ENCODE measurements at regions not wholly inside any gene's neighbourhood (a gene's known extent, or its start where the extent isn't known, plus 50 kb on each side); places are given as distances from the start of the nearest gene placed in this dataset.
"Not testable (repeated sequence)": the region's sequence is repeated elsewhere in the genome, so short reads cannot be mapped to it uniquely, and the experiment has no call there.

DNA sequence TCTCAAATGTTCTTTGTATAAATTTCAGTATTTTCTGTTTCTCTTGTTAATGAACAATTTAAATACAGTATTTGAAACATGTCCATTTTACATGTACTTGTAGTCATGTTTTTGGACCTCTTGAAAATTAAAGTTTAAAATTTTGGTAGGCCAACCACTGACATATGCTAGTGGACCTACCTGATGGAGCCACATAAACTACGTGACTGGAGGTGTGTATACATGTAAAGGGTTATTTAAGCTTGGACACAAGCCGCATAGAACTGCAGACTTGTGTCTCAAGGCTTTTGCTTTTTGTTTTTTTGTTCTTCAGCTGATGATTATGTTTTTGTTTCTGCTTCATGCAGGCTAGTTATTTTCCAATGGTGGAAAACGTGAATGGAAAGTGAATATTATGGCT is 568.5 kb upstream of the MDGA2 start:
- FAIRE-seq, result no peak

GRCh38 chr14:48229091-48229490 is 553.7 kb upstream of the MDGA2 start:
- FAIRE-seq, result no peak

DNA sequence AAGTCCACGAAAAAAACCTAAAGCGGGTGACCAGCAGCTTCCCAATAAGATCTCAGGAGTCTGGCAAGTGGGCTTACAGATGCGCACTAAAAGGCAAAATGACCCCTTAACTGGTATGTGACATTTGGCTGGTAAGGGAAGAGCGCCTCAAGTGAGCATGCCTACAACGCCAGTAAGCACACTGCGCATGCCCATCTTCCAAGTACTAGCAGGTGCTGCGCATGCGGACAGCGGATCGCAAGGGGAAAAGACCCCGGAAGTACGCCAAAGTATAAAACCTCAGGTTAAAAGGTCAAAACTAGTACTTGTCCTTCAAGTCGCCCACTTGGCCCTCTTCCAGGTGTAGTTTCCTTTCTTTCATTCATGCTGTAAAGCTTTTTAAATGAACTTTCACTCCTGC is 518.5 kb upstream of the MDGA2 start:
- FAIRE-seq, result no peak

GRCh38 chr14:48149624-48150023 is 474.2 kb upstream of the MDGA2 start:
- FAIRE-seq, result not testable (repeated sequence)

- FAIRE-seq, result no peak
These were observed 465.4 kb upstream of the MDGA2 start for GRCh38 chr14:48140804-48141203.

DNA sequence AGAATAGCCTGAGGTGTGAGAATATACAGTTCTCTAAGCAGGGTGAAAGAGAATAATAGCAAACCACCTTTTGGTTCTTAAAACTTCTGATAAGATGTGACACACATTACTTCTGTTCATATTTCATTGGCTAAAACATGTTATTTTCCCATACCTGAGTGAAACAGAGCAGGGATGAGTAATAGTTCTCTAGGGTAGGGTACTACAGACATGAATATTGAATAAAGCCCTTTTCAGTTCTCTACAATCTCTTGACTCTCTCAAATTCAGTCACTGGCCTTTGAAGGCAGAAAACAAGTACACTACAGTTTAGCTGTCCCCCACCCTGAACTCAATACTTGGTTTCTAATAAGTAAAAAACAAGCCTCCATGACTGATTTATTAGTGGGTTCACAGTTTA is 454.1 kb upstream of the MDGA2 start:
- FAIRE-seq, result no peak

GRCh38 chr14:48127674-48128073 is 452.3 kb upstream of the MDGA2 start:
- FAIRE-seq, result no peak

DNA sequence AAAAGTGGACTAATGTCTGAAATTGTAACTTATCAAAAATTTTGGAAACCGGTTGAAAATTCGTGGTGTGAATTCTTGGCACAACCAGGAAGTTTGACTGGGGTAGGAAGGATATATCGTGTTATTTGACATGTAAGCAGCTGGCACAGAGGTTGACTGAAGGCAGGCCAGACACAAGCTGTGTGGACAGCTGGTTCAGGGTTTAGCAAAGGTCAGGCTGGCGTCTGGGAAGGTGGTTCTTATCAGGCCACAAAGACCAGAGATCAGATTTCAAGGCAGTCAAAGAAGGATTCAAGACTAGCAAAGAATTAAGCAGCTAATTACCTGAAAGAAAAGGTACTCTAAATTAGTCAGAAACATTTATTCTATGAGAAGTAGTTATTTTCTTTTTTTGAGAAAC is 450.2 kb upstream of the MDGA2 start:
- FAIRE-seq, result no peak

DNA sequence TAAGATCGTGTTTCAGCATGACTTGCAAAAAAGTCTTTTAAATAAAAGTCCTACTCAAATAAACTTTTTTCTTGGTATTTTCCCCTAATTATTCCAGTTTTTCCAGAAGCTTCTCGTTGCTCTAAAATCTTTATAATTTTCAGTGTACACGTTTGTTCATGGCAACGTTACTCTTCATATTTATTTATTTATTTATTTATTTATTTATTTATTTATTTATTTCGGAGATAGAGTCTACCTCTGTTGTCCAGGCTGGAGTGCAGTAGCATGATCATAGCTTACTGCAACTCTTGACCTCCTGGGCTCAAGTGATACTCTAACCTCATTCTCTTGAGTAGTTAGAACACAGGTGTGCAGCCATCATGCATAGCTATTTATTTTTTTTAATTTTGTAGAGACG is 438.3 kb upstream of the MDGA2 start:
- no peak for FAIRE-seq

DNA sequence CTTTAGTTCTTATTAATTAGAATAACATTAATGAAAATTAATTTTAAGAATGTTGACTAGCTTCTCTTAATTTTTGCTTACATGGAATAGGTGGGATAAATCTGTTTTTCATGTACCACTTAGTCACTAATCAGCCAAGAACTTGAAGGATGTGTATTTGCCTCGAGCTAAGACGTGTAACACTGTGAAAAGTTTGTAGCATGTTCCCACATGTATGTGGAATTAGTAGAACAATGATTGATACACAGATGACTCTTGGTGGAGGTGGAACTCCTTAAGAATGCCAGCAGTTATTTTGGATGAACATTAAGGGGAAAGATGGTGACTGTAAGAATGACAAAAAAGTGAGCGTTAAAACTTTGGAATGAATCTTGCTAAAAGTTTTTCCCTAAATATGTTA is 435.7 kb upstream of the MDGA2 start:
- FAIRE-seq, result no peak

- FAIRE-seq, result no peak
These were observed 432.2 kb upstream of the MDGA2 start for GRCh38 chr14:48107646-48108045.

DNA sequence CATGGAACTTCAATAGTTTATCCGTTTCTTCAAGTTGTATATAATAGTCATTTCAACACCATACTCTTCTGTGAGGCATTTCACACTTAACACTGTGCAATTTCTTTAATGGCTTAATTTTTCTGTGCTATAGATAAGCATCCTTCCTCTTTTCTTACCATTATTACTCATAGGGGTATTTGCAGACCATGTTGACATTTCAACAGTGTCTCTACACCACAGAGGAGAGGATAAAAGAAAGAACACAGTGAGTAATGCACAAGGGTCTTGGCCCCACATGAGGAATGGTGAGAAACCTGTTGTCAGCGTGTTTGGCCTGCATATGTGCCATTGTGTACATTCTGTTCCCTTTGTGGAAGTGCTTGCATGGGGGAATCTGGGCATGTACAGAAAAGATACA is 421.5 kb upstream of the MDGA2 start:
- no peak for FAIRE-seq

DNA sequence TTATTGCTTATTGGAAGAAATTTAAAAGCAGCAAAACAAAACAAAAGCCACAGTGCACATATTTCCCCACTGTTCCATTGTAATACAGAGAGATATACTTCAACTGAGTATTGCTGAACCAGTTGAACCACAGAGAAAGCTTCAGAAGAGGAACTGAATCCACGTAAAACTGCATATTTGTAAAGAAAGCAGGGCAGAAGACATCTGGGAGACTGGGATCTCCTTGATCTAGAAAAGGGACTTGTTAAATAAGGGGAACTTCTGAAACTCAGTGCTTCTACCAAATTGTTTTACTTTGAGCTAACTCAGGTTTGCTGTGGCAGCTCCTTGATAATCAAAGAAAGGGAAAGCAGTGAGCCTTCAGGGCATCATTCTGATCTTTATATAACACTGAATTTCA is 411.1 kb upstream of the MDGA2 start:
- no peak for FAIRE-seq

DNA sequence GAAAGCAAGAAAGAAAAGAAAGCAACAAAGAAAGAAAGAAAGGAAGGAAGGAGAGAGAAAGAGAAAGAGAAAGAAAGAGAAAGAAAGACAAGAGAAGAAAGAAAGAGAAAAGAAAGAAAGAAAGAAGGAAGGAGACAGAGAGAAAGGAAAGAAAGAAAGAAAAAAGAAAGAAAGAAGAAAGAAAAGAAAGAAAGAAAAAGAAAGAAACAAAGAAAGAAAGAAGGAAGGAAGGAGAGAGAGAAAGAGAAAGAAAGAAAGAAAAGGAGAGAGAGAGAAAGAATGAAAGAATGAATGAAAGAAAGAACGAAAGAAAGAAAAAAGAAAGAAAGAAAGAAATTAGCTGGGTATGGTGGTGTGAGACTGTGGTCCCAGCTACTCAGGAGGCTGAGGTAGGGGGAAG is 400.1 kb upstream of the MDGA2 start:
- no peak for FAIRE-seq

- no peak for FAIRE-seq
These were observed 377.6 kb upstream of the MDGA2 start for GRCh38 chr14:48052973-48053372.

GRCh38 chr14:48035836-48036235 is 360.4 kb upstream of the MDGA2 start:
- FAIRE-seq, result no peak

- no peak for FAIRE-seq
These were observed 351.7 kb upstream of the MDGA2 start for GRCh38 chr14:48027115-48027514.

DNA sequence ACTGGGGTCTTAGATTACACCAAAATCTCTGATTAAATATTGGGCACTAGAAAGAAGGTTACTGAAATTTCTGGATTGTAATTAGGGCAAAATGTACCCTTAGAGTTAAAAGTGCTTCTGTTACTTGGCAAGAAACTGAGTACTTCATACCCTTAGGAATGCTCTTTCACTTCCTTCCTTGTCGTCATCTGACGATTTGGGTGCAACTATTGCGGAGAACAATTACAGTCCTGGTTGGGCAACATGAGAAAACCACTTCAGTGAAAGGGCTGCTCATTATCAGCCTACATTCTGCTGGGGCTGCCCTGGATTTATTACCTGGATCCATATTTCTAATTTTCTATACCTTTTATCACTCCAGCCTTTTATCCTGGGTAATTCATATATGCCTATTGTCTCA is 348.5 kb upstream of the MDGA2 start:
- no peak for FAIRE-seq

DNA sequence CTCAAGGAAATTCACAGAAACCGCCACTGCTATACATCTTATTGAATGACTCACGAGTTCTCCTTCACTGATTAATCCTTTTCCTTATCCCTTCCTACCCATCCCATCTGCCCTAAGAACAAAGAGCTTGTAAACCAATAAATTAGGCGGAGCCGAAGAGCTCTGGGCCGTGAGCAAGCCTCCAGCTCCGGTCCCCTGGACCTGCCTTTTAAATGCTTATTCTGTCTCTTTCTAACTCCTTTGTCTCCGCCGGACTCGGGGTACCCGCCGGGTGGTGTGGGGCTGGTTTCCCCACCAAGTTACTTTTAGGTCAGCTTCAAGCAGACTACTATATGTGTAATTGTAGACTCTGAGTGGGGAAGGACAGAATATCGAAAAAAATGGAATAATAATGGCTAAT is 336.1 kb upstream of the MDGA2 start:
- not testable (repeated sequence) for FAIRE-seq

DNA sequence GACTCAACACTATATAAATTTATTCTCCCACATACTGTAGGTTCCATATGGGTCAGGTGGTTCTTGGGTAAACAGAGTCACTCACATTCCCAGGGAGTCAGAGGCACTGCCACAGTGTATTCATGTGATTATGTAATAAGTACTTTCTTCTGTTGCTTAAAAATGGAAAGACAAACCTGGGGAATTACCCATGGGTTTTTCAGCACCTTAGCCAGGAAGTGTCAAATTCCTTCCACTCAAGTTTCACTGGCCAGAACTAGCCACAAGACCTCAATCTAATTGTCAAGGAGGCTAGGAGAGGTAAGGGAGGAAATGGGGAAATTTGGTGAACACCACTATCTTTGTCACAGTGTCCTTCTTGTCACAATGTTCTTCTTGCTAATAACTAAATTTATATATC is 333.2 kb upstream of the MDGA2 start:
- FAIRE-seq, result no peak

GRCh38 chr14:48005986-48006385 is 330.6 kb upstream of the MDGA2 start:
- no peak for FAIRE-seq

DNA sequence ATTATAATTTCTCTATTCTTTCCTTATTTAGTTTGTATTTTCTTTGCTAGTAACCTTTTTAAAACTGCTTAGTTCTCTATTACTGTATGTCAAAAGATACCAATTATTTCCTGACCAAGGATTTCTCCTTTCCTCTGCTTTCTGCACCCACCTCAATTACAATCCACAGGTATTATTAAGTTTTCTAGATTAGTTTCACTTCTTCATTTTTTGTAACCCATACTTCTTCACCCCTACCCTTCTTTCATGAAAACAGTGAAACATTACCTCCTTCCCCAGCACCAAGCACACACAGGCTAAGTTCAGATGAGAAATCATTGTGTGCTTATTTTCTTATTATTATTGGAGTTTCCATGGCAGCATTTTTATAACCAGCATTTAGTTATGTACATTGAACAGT is 318.5 kb upstream of the MDGA2 start:
- FAIRE-seq, result no peak

DNA sequence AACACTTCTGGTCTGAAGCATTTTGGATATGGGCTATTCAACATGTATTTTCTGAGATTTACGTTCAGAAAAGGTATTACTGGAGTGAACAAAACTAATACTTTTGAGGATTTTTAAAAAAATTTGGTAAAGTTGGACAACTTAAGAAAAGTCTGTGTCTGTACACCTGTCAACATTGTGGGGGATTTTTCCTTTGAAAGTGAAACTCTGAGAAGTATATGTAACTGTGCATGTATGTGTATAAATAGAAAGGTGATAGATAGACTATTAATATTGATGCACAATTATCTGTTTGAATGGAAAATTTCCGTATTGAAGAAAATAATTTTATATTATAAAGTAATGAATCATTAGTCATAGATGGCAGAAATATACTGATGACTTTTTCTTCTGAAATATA is 312.8 kb upstream of the MDGA2 start:
- FAIRE-seq, result no peak

DNA sequence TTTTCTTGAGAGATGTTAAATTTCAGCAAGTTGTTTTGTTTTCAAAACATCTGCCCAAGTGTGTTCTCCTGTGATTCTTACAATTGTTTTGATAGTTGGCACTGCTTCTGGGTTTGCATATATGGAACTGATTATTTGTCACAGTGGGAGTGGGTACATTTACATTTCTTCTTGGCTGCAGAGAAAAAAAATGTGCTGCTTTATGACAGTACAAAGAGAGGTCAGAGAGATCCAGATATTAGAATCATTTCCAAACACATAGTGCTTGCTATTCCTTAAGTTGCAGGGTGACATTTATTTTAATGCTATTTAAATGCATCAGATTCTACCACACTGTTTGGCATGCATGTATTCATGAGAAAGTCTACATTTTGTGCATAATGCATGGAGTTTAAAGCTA is 303.5 kb upstream of the MDGA2 start:
- no peak for FAIRE-seq

DNA sequence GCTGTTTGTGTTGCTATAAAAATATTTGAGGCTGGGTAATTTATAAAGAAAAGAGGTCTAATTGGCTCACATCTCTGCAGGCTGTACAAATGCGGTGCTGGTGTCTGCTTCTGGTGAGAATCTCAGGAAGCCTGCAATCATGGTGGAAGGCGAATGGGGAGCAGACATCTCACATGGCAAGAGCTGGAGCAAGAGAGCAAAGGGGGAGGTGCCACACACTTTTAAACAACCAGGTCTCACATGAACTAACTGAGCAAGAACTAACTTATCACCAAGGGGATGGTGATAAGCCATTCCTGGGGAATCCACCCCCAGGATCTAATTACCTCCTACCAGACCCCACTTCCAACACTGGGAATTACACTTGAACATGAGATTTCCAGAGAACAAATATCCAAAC is 300.7 kb upstream of the MDGA2 start:
- no peak for FAIRE-seq

DNA sequence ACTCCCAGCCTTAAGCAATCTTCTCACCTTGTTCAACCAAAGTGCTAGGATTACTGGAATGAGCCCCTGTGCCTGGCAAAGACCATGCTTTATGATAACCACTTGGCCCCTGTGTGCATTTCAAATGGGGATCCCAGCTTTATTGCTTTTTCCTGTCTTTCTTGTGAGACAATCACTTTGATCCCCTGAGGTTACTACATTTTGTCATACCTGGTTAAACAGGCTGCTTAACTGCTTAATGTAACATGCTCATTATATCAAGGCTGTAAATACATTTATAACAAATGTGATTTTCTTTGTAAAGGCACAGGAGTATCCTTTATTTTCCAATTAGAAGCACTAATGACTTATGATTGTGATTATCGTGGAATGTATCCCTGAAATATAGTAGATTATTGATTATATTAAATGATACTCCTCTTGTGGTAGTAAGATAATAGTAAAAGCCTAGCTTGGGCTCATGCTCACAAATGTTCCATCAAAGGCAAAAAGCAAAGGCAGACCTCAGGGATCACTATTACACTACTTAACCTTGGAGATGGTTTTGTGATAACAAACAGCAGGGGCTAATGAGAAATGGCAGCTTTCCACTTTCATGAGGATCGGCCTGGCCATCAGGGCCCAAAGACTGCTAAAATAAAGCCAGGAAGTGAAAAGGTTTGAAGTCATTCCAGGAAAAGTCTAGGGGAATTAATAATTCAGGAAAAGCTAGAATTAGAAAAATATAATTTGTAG is 290.8 kb upstream of the MDGA2 start:
- no peak for FAIRE-seq
